AG10803 (cell line): ENCODE measurements at regions not wholly inside any gene's neighbourhood (a gene's known extent, or its start where the extent isn't known, plus 50 kb on each side); places are given as distances from the start of the nearest gene placed in this dataset.

Experiments
- DNase-seq: peaks from one replicate; pipeline ENCODE4 v3.0.0; 2010; ENCODE audit warnings: low read depth
- H3K4me3 ChIP-seq: 2 replicates; pipeline ENCODE4 v1.5.1; 2011; ENCODE audit warnings: mild to moderate bottlenecking, low read length, control low read depth
- TF ChIP-seq, protein P1 (sequence below): conservative IDR thresholded peaks from 2 replicates; pipeline ENCODE4 v1.5.1; 2011; ENCODE audit warnings: mild to moderate bottlenecking, low read length, control low read depth, inconsistent platforms

DNA sequence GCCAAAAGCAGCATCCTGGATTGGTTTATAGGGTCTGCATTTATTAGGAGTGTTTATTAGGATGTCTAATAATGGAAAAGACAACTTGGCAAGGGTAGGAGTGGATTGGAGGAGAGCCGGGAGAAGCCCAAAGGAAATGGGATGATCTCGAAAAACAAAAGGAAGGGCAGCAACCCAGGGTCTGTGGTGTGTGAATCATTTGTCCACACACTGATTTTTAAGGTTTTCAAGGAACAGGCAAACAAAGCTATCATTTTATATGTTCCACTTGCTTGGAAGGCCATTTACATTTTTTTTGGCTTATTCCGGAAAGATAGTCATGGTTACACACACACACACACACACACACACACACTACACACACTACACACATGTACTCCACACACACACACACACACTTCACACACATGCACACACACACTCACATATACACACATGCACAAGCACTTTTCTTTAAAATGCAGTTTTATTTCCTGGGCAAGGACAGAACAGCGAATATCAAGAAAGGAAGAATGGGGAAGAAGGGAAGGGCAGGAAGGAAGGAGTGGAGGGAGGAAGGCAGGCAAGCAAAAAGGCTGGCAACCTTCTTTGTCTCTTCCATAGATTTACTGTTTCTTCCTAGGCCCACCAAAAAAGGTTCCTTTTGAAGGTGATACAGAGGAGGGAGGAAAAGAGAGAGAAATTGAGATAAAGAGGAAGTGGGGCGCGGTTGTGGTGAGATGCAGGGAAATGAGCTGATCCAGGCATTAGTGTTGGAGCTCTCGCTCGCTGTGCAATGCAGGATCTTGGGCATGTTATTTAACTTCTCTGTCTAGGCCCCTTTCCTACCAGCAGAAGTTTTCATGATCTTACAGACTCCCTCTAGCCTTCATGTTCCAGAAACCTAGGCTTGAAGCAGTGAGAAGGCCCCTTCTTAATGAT lies 88.6 kb upstream of the MAML3 start:
- TF ChIP-seq, protein P1, sequence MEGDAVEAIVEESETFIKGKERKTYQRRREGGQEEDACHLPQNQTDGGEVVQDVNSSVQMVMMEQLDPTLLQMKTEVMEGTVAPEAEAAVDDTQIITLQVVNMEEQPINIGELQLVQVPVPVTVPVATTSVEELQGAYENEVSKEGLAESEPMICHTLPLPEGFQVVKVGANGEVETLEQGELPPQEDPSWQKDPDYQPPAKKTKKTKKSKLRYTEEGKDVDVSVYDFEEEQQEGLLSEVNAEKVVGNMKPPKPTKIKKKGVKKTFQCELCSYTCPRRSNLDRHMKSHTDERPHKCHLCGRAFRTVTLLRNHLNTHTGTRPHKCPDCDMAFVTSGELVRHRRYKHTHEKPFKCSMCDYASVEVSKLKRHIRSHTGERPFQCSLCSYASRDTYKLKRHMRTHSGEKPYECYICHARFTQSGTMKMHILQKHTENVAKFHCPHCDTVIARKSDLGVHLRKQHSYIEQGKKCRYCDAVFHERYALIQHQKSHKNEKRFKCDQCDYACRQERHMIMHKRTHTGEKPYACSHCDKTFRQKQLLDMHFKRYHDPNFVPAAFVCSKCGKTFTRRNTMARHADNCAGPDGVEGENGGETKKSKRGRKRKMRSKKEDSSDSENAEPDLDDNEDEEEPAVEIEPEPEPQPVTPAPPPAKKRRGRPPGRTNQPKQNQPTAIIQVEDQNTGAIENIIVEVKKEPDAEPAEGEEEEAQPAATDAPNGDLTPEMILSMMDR, result no peak
- no peak for DNase-seq
- no peak overlapping the region for H3K4me3 ChIP-seq

DNA sequence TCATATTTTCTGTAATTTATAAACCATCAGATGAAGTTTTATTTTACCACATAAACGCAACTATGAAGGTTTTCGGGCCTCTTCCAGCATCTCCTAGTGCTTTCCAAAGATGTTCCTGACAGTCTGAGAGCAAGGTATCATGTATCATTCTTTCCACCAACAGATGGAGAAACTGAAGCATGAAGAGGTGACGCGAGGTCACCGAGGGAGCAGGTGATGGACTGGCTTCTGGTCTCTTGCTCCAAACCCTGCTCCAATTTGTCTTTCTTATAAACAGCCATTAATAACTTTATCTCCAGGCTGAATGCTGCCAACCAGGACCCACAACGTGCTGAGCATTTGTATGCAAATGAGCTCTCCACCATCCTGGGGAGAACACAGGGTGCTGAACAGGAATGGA lies 86.3 kb upstream of the MAML3 start:
- TF ChIP-seq, protein P1, result no peak
- no peak for DNase-seq

DNA sequence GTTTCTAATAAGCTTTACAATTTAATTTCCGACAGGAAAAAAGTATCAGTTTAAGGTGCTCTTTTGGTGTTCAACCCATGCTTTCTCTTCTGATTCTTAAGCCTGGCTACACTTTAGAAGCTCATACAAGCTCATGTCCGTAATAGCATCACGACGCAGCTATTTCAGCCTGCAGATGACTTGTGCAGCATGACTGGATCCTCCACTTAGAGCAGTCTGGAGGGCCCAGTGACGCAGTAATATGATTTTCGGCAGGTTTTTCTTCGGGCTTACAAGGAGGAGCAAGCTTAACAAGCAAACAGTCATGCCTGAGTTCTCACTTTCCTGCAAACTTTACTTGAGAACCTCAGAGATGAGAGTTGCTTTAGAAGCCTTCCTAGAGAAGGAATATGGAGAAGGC lies 85.3 kb upstream of the MAML3 start:
- DNase-seq, result no peak
- no peak overlapping the region for H3K4me3 ChIP-seq
- TF ChIP-seq, protein P1, result no peak

More for the DNA sequence above, 86.3 kb upstream of the MAML3 start:
- no peak overlapping the region for H3K4me3 ChIP-seq

DNA sequence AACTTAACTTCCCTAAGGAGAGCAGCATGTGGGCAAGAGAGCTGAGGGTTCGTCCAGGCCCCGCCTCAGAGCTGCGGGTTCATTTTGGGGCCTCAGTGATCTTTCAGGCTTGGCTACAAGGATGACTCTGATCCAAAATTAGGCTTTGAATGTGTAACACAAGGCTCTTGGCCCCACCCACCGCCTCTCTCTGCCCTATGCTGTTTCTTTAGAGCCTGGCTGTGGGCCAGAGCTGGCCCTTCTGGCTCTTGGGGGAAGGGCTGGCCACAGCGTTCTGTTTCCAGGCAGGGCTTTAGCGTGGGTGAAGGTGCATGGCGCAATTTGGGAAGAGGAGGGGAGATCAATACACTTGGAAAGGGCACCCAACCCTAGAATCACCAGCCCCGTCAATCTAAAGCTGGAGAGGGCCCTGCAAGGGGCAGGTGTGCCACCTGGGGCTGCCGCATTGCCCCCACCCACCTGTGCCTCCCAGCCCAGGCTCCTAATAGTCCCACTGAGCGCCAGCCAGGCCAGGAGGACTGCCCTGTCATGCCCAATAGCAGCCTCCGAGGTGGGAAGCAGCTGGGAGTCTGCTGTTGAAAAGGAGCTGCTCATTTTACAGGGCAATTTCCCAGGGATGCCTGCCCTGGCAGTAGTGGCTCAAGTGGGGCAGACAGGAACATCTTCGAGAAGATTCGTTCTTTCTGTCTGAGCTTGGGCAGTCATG lies 84.5 kb upstream of the MAML3 start:
- H3K4me3 ChIP-seq, result peak overlapping the region; percentile 47
- peak; percentile 91 for DNase-seq
- TF ChIP-seq, protein P1, result no peak

DNA sequence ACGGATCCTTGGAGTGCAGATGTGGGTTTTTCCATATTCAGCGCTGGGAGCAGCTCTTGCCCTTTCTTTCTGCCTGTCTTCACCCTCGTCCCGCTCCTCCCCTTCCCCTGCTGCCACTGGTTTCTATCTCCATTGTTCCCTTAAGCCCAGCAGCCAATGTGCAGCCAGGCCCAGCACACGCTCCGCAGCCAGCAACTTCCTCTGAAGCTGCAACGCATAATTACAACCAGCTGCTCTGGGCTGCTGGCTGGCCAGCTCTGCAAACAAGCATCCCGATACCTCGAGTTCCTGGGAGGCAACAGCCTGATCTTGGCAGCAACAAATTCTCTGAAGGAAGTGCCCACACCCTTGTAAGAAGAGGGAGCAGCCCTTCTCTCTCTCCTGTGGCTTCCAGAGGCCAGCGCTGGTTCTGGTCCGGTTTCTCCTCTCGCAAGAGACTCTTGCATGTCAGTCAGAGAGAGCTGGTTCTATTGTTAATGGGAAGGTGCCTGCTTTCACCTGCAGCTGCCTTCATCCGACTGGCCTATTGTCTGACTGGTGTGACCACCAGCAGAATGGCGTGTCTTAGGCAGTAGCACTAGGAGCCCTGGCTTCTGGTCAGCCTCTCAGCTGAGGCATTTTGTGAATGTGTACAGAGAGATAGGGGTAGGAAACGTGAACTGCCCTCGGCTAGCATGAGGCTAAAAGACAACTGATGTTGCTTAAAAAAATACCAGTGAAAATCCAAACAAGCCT lies 83.8 kb upstream of the MAML3 start:
- peak overlapping the region; percentile 47 for H3K4me3 ChIP-seq
- TF ChIP-seq, protein P1, result no peak
- peak; percentile 99 for DNase-seq

DNA sequence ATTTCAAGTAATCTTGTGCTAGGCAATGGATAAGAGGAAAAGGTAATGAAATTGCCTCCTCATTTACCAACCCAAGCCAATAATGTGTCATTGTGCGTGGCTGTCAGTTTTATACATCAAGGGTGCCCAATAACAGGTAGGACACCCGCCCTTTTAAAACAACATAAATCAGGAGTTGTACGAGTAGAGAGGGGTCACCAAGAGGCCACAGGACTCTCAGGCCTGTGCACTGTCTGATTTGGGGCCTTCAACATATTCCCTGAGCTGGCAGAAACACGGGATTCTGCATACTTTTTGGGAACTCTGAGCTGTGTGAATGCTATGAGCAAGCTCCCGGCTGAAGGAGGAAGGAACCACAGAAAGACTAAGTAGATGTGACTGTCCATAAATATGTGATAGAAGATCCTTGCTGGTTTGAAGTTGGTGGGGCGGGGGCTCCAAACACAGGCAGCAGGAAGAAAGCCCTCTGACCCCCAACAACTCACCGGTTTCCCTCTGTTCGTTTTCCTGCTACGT lies 82.7 kb upstream of the MAML3 start:
- no peak overlapping the region for H3K4me3 ChIP-seq
- TF ChIP-seq, protein P1, result no peak
- DNase-seq, result peak; percentile 59
